Right ventricle myocardium inferior (tissue), 1 donor: ENCODE measurements at regions not wholly inside any gene's neighbourhood (a gene's known extent, or its start where the extent isn't known, plus 50 kb on each side); places are given as distances from the start of the nearest gene placed in this dataset.

Experiments
- ATAC-seq: fragments of 200-7000 bp; cut with Tn5 transposase; one replicate; pipeline ENCODE4 v1.9.1; 2020; ENCODE audit warnings: mild to moderate bottlenecking, moderate library complexity
- DNase-seq: peaks from one replicate; pipeline ENCODE4 v3.0.0; 2021; ENCODE audit errors: missing footprints
- intact Hi-C: fragments of 100-400 bp; cut with DNase I; formaldehyde crosslinking; loops from one replicate; pipeline ENCODE4 v1.11.0; 2022
- donor health status: DM: no; HTN: yes; CAD: no; lungs with severe emphysema.

DNA sequence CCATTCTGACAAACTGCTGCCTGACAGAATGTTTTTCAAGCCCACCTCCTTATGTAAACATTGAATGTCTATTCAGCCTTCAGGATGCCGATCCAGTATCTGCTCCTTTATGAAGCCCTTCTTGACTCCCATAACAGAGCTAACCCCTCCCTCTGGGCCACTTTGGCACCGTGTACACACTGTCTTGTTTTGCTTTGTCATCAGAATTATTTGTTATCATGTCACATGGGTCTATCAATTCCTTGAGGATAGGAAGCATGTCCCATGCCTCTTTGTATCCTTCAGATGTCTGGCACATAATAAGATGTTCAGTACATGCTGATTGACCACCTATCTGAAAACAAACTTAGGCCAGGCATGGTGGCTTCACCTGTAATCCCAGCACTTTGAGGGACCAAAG lies 92.3 kb downstream of the PRLHR start:
- intact Hi-C loops = no loop called here
- DNase-seq (no peak), ATAC-seq (no peak)

DNA sequence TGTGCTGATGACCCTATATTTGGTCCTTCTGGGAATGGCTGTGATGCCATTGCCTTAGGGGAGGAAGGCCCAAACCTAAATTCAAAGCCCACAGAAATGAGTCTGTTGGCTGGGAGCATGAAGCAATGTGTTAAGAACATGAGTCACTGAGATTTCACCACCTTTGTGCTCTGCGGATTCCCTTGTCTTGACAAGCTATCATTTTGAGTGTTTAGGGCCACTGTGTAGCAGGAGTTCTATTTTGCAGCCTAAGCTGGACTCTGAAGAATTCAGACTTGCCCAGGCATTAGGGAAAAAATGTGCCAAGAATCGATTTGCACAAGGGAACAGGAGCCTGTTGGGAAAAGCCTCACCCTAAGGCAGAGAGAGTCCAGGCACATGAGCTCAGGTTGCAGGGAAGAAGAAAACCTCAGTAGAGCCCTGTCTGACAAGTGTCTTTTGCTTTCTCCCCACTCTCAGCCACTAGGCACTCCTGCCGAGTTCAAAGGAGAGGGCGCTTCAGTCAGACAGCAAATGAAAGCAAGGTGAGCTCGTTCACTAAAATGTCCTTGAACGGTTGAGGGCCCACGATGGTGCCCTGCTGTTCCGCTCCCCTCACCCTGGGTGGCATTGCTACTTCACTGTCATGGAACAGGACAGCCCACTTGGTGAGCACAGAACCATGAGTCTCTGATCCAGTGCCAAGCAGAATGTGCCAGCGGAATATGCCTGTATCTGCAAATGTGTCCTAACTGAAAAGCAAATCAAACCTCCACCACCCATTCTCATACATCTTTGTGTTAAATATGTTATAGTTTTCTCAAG lies 93.6 kb downstream of the PRLHR start:
- ATAC-seq = no peak
- no peak for DNase-seq
- intact Hi-C loops = no loop called here

DNA sequence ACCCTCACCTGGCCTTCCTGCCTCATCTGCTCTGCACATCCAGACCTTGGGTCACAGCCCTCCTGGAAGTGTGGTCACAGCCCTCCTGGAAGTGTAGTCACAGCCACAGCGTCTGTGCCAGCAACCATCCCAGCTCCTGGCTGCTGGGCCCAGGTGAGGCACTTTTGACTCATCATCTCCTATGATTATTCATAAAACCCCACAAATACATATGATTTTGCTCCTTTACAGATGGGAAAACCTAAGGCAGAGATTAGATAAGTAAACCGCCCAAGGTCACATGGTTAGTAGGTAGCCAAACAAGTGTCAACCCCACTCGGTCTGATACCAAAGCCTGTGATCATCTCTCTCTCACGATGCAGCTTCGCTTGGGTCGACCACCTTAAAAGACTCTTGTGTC lies 94.3 kb downstream of the PRLHR start:
- intact Hi-C loops = no loop called here
- DNase-seq = no peak
- ATAC-seq = no peak

- no peak for DNase-seq
- no peak for ATAC-seq
- intact Hi-C loops = no loop called here
Observed at GRCh38 chr10:118500477-118501104, 94.9 kb downstream of the PRLHR start.

- ATAC-seq (no peak), DNase-seq (no peak)
- intact Hi-C loops = no loop called here
Observed at GRCh38 chr10:118499186-118499585, 96.3 kb downstream of the PRLHR start.

- intact Hi-C loops = no loop called here
- ATAC-seq = no peak
Observed at GRCh38 chr10:118498623-118499022, 96.8 kb downstream of the PRLHR start.

GRCh38 chr10:118497227-118497626 lies 98.2 kb downstream of the PRLHR start:
- no peak for DNase-seq
- no peak for ATAC-seq
- intact Hi-C loops = no loop called here

More at GRCh38 chr10:118498623-118499022, 96.8 kb downstream of the PRLHR start:
- DNase-seq = no peak

GRCh38 chr10:118496525-118496924 lies 98.9 kb downstream of the PRLHR start:
- intact Hi-C loops = no loop called here
- DNase-seq = no peak
- no peak for ATAC-seq

GRCh38 chr10:118495499-118495898 lies 99.9 kb downstream of the PRLHR start:
- intact Hi-C loops = no loop called here
- DNase-seq (no peak), ATAC-seq (no peak)

GRCh38 chr10:118491055-118491454 lies 104.4 kb downstream of the PRLHR start:
- ATAC-seq (no peak), DNase-seq (no peak)
- intact Hi-C loops = no loop called here

GRCh38 chr10:118488710-118489497 lies 106.5 kb downstream of the PRLHR start:
- intact Hi-C loops = no loop called here
- no peak for ATAC-seq
- no peak for DNase-seq

- ATAC-seq = no peak
- no peak for DNase-seq
- intact Hi-C loops = no loop called here
Observed at GRCh38 chr10:118485641-118486040, 109.8 kb downstream of the PRLHR start.

DNA sequence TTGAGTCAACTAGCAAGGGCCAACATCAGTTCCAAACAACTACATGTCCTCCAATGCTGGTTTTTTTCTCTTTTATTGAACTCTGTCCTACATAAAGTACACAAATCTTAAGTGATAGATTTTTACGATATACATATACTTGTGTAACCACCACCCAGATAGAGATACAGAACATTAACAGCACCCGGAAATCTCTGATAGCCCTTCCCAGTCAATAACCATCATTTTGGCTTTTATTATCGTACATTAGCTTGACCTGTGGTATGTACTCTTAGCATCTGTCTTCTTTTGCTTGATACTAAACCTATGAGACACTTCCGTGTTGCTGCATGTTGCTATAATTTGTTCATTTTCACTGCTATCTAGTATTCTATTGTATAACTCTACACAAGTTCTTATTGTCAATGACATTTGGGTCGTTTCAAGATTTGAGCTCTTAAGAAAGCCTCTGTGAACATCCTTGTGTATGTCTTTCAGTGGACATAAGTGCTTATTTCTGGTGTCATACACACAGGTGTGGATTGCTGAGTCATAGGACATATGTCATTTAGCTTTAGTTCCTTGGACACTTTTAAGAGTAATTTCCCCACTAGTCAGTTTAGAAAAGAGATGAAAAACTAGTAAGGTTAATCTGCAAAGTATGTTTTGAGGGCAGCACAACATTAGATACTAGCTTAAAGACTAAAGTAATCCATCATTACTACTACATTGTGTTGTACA lies 111.1 kb downstream of the PRLHR start:
- no peak for ATAC-seq

GRCh38 chr10:118483496-118483895 lies 112.0 kb downstream of the PRLHR start:
- no peak for DNase-seq
- no peak for ATAC-seq
- intact Hi-C loops = no loop called here

More for the DNA sequence above, 111.1 kb downstream of the PRLHR start:
- DNase-seq = no peak
- intact Hi-C loops = no loop called here

DNA sequence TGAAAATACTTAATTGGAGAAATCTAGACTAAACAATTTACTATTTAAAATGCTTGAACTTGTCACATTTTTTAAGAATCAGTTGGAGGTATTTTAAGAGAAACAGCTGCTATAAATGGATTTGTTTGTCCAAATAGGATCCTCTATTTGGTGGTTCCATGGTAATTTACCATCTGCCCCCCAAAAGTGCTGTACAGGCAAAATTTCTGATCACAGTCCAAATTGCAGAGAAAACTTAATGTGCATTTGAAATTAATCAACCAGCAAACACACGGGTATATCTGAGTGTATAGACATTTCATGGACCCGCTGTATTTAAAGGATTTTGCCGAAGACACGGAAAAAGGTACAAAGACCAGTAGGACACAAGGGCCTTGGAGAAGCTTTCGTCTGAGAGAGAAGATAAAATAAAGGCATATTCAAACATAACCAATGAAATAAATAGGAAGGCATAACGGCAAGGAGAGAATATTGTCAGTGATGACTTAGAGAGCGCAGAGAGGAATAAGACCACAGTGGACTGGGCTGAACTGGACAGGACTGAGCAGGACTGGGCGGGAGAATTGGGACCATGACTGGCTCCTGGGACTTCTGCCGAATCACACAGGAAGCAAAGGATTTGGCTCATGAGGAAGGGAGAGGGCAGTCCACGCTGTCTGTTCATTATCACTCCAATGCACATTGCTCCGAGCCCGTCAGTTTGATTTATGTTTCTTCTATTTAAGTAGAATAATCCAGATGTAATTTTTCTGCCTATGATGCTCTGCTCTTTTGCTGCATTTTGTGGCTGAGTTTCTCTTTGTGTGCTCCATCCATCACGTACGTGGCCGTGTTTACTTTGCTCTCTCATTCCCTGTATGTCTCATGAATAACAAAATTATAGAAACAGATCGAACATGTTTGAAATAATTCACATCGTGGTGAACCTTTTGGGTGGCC lies 112.8 kb downstream of the PRLHR start:
- intact Hi-C loops = no loop called here
- DNase-seq (no peak), ATAC-seq (no peak)

GRCh38 chr10:118481871-118482270 lies 113.6 kb downstream of the PRLHR start:
- no peak for DNase-seq
- intact Hi-C loops = no loop called here
- ATAC-seq = no peak

DNA sequence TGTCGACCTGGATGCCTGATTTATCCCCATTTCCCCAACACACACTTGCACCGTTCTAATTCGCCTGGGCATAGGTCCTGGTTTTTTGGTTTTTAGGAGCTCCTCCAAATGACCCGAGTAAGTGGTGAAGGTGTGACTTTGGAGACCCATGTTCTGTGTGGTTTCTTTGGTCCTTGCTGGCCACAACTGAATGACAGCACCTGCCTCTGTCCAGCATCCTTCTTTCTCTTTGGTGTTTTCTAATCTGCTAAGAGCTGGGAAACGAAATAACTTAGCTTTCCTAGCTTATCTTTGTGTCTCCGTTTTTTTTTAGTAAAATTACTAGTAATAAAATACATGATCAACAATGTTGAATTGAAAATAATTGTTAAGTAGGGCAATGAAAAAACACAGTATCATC lies 120.2 kb downstream of the PRLHR start:
- DNase-seq (no peak), ATAC-seq (no peak)
- intact Hi-C loops = no loop called here

- intact Hi-C loops = no loop called here
- DNase-seq = no peak
- no peak for ATAC-seq
Observed at GRCh38 chr10:118474111-118474510, 121.3 kb downstream of the PRLHR start.
